ENCODE measurements at regions not wholly inside any gene's neighbourhood (a gene's known extent, or its start where the extent isn't known, plus 50 kb on each side); places are given as distances from the start of the nearest gene placed in this dataset.
A peak's percentile ranks its signal among the peaks of the same experiment; 100 is the strongest.
"Not testable (repeated sequence)": the region's sequence is repeated elsewhere in the genome, so short reads cannot be mapped to it uniquely, and the experiment has no call there.

GRCh38 chr11:38821786-38822185 lies 2223.8 kb upstream of the RAG2 start:
- not testable (repeated sequence) for H3K27me3 ChIP-seq (ENCODE audit: control insufficient read depth, insufficient read depth, low read length); H3K4me3 ChIP-seq (ENCODE audit: insufficient read depth, low read depth, low read length); DNase-seq; H3K36me3 ChIP-seq (replicated peaks; ENCODE audit: control insufficient read depth, insufficient read depth, low read length)

GRCh38 chr11:38819981-38820380 lies 2221.9 kb upstream of the RAG2 start:
- DNase-seq: no peak
- Histone ChIP-seq H3K4me3 (ENCODE audit: insufficient read depth, low read depth, low read length) (no peak overlapping the region), H3K27me3 (ENCODE audit: control insufficient read depth, insufficient read depth, low read length) (no peaks in the 10 kb centered on the region), H3K36me3 (replicated peaks; ENCODE audit: control insufficient read depth, insufficient read depth, low read length) (no peaks in the 10 kb centered on the region)

GRCh38 chr11:38818720-38819119 lies 2220.7 kb upstream of the RAG2 start:
- Histone ChIP-seq H3K27me3 (ENCODE audit: control insufficient read depth, insufficient read depth, low read length) (no peaks in the 10 kb centered on the region), H3K4me3 (ENCODE audit: insufficient read depth, low read depth, low read length) (no peak overlapping the region), H3K36me3 (replicated peaks; ENCODE audit: control insufficient read depth, insufficient read depth, low read length) (no peaks in the 10 kb centered on the region)
- DNase-seq: no peak

DNA sequence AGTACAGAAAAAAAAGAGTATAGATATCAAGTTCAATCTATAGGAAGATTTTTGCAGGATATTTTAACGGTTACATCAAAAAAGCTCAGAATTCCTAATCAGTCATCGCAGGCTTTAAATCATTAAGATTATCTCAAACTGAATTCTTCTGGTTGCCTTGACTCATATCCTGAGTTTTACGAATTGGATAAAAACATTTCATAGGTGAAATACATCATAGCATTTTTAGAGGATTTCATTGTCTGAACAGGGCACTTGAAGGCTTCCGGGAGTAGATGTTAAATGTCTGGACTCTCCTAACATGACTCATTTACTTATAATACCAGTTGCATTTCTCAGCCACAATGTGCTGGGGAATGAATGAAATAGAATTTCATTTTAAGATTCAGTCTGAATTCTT lies 2216.6 kb upstream of the RAG2 start:
- no peaks in the 10 kb centered on the region for H3K36me3 ChIP-seq (replicated peaks; ENCODE audit: control insufficient read depth, insufficient read depth, low read length)
- H3K27me3 ChIP-seq (ENCODE audit: control insufficient read depth, insufficient read depth, low read length): no peaks in the 10 kb centered on the region
- no peak overlapping the region for H3K4me3 ChIP-seq (ENCODE audit: insufficient read depth, low read depth, low read length)
- no peak for DNase-seq

- H3K36me3 ChIP-seq (replicated peaks; ENCODE audit: control insufficient read depth, insufficient read depth, low read length): no peaks in the 10 kb centered on the region
- H3K27me3 ChIP-seq (ENCODE audit: control insufficient read depth, insufficient read depth, low read length): no peaks in the 10 kb centered on the region
- no peak for DNase-seq
Observed at GRCh38 chr11:38809521-38809920, 2211.5 kb upstream of the RAG2 start.

DNA sequence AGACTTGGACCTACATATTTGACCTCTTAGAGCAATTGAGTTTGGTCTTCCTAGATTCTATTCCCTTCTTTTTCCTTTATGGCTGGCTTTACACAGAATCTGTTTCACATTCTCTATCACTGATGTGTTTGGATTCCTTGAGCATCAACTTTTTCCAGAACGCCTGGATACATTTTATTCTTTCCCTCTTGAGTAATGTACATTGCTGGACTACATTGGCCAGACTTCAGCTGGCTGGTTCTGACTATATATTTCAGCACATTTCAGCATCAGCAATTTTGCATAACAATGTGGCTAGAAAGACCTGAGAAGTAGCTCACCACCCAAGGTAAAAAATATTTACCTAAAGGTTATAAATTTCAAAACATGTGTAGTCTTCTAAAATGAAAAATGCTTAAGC lies 2198.2 kb upstream of the RAG2 start:
- H3K27me3 ChIP-seq (ENCODE audit: control insufficient read depth, insufficient read depth, low read length): no peaks in the 10 kb centered on the region
- no peaks in the 10 kb centered on the region for H3K36me3 ChIP-seq (replicated peaks; ENCODE audit: control insufficient read depth, insufficient read depth, low read length)
- no peak overlapping the region for H3K4me3 ChIP-seq (ENCODE audit: insufficient read depth, low read depth, low read length)

More at GRCh38 chr11:38809521-38809920, 2211.5 kb upstream of the RAG2 start:
- H3K4me3 ChIP-seq (ENCODE audit: insufficient read depth, low read depth, low read length): no peak overlapping the region

DNA sequence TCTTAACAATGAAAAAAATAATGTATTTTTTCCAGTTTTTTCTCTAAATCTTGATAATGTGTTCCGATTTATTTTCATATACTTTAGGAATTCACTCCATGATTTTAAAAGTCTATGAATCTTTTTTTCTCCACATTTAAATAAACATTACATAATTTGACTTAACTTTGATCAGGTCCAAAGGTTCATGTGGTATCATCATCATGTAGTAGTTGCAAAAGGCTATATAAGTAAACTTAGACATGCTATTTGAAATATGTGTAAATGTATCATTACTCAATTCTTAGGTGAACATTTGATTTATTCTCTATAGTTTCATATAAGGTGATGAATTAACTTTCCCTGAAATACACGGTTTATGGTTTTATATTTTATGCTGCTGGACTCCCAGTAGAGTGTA lies 2197.0 kb upstream of the RAG2 start:
- DNase-seq: no peak
- Histone ChIP-seq H3K27me3 (ENCODE audit: control insufficient read depth, insufficient read depth, low read length) (no peaks in the 10 kb centered on the region), H3K4me3 (ENCODE audit: insufficient read depth, low read depth, low read length) (no peak overlapping the region), H3K36me3 (replicated peaks; ENCODE audit: control insufficient read depth, insufficient read depth, low read length) (no peaks in the 10 kb centered on the region)

More for the DNA sequence above, 2198.2 kb upstream of the RAG2 start:
- DNase-seq: no peak

GRCh38 chr11:38791346-38791961 lies 2193.4 kb upstream of the RAG2 start:
- Histone ChIP-seq H3K4me3 (ENCODE audit: insufficient read depth, low read depth, low read length) (no peak overlapping the region), H3K27me3 (ENCODE audit: control insufficient read depth, insufficient read depth, low read length) (no peaks in the 10 kb centered on the region), H3K36me3 (replicated peaks; ENCODE audit: control insufficient read depth, insufficient read depth, low read length) (no peaks in the 10 kb centered on the region)
- peak; percentile 27 for DNase-seq

DNA sequence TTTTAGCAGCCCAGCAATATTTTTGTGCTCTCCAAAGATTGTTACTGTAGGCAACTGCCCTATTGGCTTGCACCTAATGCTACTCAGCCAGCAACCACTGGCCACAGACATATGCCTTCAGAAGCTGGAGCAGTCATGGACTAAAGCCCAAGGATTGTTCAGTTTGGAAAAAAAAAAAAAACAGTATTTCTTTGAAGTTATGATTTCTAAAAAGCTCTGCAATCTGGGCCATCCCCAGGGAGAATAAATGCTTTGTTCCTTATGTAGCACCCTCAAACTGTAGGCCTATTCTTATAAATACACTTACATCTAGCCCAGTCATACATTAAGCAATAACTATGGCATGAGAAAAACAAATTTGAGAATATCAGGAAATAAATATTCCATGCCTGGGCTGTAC lies 2190.5 kb upstream of the RAG2 start:
- Histone ChIP-seq H3K36me3 (replicated peaks; ENCODE audit: control insufficient read depth, insufficient read depth, low read length) (no peaks in the 10 kb centered on the region), H3K4me3 (ENCODE audit: insufficient read depth, low read depth, low read length) (no peak overlapping the region), H3K27me3 (ENCODE audit: control insufficient read depth, insufficient read depth, low read length) (no peaks in the 10 kb centered on the region)
- DNase-seq: no peak

GRCh38 chr11:38784164-38784563 lies 2186.1 kb upstream of the RAG2 start:
- Histone ChIP-seq H3K4me3 (ENCODE audit: insufficient read depth, low read depth, low read length) (no peak overlapping the region), H3K27me3 (ENCODE audit: control insufficient read depth, insufficient read depth, low read length) (no peaks in the 10 kb centered on the region), H3K36me3 (replicated peaks; ENCODE audit: control insufficient read depth, insufficient read depth, low read length) (no peaks in the 10 kb centered on the region)
- no peak for DNase-seq

- Histone ChIP-seq H3K27me3 (ENCODE audit: control insufficient read depth, insufficient read depth, low read length) (no peaks in the 10 kb centered on the region), H3K4me3 (ENCODE audit: insufficient read depth, low read depth, low read length) (no peak overlapping the region), H3K36me3 (replicated peaks; ENCODE audit: control insufficient read depth, insufficient read depth, low read length) (no peaks in the 10 kb centered on the region)
- DNase-seq: no peak
Observed at GRCh38 chr11:38766796-38767195, 2168.8 kb upstream of the RAG2 start.

DNA sequence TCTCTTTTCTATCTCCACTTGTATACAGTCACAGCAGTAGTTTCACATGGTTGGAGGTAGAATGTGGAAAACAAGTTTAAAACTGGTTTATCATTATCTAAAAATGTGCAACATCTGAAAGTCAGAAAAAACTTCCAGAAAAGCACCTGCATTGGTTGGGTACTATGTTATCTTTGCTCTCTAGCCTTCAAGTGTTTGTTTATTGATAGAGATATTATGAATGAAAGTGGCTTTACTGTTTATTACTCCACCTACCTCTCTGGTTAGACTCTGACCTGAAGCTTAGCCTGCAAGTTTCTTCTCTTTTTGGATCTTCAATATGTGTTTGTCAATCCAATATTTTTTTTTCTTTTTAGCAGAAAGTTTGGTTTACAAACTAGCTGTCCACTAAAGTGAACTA lies 2161.4 kb upstream of the RAG2 start:
- Histone ChIP-seq H3K4me3 (ENCODE audit: insufficient read depth, low read depth, low read length) (no peak overlapping the region), H3K36me3 (replicated peaks; ENCODE audit: control insufficient read depth, insufficient read depth, low read length) (no peaks in the 10 kb centered on the region), H3K27me3 (ENCODE audit: control insufficient read depth, insufficient read depth, low read length) (no peaks in the 10 kb centered on the region)
- no peak for DNase-seq

DNA sequence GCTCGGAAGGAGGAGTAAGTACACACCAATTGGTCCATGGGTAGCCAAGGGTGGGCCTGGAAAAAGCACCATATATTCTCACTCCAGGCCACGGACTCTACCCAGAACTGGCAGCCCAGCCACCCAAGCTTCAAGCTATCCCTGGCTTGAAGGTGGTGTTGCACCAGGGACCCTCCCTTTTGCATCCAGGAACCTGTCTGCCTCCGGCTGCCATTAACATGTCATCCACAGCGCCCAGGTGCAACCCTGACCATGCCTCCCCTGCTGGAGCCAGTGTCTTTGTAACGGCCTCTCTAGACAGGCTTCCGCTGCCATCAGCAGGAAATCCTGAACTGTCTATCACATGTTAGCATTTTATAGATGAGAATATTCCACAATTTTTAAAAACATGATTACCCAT lies 2158.5 kb upstream of the RAG2 start:
- H3K4me3 ChIP-seq (ENCODE audit: insufficient read depth, low read depth, low read length): no peak overlapping the region
- no peaks in the 10 kb centered on the region for H3K27me3 ChIP-seq (ENCODE audit: control insufficient read depth, insufficient read depth, low read length)
- H3K36me3 ChIP-seq (replicated peaks; ENCODE audit: control insufficient read depth, insufficient read depth, low read length): no peaks in the 10 kb centered on the region
- DNase-seq: no peak

GRCh38 chr11:38751421-38751820 lies 2153.4 kb upstream of the RAG2 start:
- Histone ChIP-seq H3K36me3 (replicated peaks; ENCODE audit: control insufficient read depth, insufficient read depth, low read length) (no peaks in the 10 kb centered on the region), H3K27me3 (ENCODE audit: control insufficient read depth, insufficient read depth, low read length) (no peaks in the 10 kb centered on the region)

DNA sequence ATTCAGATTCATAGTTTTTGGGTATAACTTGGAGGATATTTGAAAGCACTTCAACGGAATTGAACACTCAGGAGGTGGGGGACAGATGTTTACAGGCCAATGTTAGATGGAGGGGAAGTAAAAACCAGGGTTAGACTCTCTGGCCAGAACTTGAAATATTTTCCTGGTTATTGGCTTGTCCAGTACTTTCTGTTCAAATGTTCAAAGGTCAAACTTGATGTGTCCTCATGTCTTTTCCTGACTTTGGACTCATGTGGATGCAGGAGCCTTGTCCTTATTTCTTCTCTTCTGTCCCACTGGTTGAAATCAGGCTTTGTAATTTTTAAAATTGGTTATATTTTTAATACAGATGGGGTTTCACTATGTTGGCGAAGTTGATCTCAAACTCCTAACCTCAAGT lies 2148.5 kb upstream of the RAG2 start:
- not testable (repeated sequence) for DNase-seq; H3K4me3 ChIP-seq (ENCODE audit: insufficient read depth, low read depth, low read length); H3K27me3 ChIP-seq (ENCODE audit: control insufficient read depth, insufficient read depth, low read length); H3K36me3 ChIP-seq (replicated peaks; ENCODE audit: control insufficient read depth, insufficient read depth, low read length)

More at GRCh38 chr11:38751421-38751820, 2153.4 kb upstream of the RAG2 start:
- H3K4me3 ChIP-seq (ENCODE audit: insufficient read depth, low read depth, low read length): no peak overlapping the region
- DNase-seq: no peak

DNA sequence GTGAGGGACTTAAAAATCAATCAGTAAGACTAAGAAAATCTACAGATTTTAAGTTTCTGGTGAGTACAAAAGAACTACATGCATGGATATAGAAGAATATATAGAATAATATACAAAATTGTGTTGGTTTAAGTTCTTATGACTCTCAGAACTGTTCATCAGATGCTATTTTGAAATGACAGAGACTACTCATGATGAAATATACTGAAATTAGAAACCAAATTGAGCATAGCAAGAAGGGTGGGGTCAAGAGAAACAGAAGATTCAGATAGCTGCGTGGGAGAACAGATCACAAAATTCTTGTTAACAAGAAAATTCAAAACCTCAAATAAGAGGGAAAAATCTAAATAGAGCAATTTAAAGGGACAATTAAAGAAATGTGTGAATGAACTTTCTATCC lies 2125.3 kb upstream of the RAG2 start:
- H3K27me3 ChIP-seq (ENCODE audit: control insufficient read depth, insufficient read depth, low read length): no peaks in the 10 kb centered on the region
- DNase-seq: no peak
- no peaks in the 10 kb centered on the region for H3K36me3 ChIP-seq (replicated peaks; ENCODE audit: control insufficient read depth, insufficient read depth, low read length)
- H3K4me3 ChIP-seq (ENCODE audit: insufficient read depth, low read depth, low read length): no peak overlapping the region

Measured in H7 (cell line).